ENCODE measurements at regions not wholly inside any gene's neighbourhood (a gene's known extent, or its start where the extent isn't known, plus 50 kb on each side); places are given as distances from the start of the nearest gene placed in this dataset.

DNA sequence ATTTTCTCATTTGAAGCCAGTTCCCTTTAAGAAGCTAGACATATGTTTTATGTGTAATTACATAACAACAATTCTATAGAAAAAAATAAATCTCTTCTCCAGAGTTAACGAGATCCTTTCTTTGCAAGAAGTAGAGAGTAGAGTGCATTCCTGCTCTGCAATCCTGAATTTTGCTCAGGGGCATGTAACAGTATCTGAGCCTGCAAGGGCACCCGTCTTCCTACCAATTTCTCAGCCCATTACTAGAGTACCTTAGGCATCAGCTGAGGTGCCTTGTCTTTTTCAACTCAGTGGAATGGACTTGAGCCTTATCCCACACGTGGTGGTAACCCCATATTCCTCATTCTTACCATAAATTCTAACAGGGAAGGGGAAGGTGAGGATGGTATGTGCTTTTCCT is 205.9 kb downstream of the IKZF2 start:
- Histone ChIP-seq H3K27ac (ENCODE audit: low read depth, low read length) (no peak overlapping the region), H3F3A (ENCODE audit: insufficient read depth) (no peaks in the 10 kb centered on the region), H3K9ac (ENCODE audit: low read length) (no peak overlapping the region), H3K9me3 (ENCODE audit: insufficient read depth, low read length) (no peaks in the 10 kb centered on the region), H3K4me3 (ENCODE audit: insufficient read depth, low read length, poor library complexity, severe bottlenecking) (no peak overlapping the region), H3K9me2 (replicated peaks; ENCODE audit: insufficient read depth, low read length) (no peaks in the 10 kb centered on the region), H3K79me2 (ENCODE audit: insufficient read depth, low read length) (no peaks in the 10 kb centered on the region), H3K4me2 (ENCODE audit: low read depth, low read length, poor library complexity, severe bottlenecking) (no peak overlapping the region), H3K27me3 (ENCODE audit: low read length) (no peaks in the 10 kb centered on the region), H2AFZ (ENCODE audit: low read depth, low read length, severe bottlenecking) (no peak overlapping the region), H4K20me1 (ENCODE audit: low read depth, low read length) (no peaks in the 10 kb centered on the region), H3K36me3 (ENCODE audit: low read length) (no peaks in the 10 kb centered on the region)
- no peak for TF ChIP-seq EZH2phosphoT487 (conservative IDR thresholded peaks at IDR 0.05; ENCODE audit: low read length)
- TF ChIP-seq, protein P1, sequence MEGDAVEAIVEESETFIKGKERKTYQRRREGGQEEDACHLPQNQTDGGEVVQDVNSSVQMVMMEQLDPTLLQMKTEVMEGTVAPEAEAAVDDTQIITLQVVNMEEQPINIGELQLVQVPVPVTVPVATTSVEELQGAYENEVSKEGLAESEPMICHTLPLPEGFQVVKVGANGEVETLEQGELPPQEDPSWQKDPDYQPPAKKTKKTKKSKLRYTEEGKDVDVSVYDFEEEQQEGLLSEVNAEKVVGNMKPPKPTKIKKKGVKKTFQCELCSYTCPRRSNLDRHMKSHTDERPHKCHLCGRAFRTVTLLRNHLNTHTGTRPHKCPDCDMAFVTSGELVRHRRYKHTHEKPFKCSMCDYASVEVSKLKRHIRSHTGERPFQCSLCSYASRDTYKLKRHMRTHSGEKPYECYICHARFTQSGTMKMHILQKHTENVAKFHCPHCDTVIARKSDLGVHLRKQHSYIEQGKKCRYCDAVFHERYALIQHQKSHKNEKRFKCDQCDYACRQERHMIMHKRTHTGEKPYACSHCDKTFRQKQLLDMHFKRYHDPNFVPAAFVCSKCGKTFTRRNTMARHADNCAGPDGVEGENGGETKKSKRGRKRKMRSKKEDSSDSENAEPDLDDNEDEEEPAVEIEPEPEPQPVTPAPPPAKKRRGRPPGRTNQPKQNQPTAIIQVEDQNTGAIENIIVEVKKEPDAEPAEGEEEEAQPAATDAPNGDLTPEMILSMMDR (IDR thresholded peaks at IDR 0.05; ENCODE audit: insufficient read depth, low read length, poor library complexity, severe bottlenecking), result no peak

DNA sequence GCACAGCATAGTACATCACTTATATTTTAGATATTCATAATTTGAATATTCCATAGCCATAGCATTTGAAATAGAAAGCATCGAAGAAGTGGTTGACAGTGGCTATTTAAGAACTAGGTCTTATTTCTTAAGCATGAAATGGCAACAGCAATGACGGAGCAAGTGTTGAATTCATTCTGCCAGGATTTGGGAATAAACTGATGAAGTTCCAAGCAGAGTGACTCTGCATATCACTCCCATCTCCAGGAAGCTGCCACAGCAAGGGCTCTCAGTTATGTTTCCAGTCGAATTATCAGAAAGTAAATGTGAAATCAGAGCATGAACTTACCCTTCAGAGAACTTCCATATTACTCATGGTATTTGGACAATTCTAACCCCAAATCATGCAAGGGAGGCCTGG is 208.1 kb downstream of the IKZF2 start:
- H4K20me1 ChIP-seq (ENCODE audit: low read depth, low read length), result no peaks in the 10 kb centered on the region
- no peak overlapping the region for H2AFZ ChIP-seq (ENCODE audit: low read depth, low read length, severe bottlenecking)
- H3K79me2 ChIP-seq (ENCODE audit: insufficient read depth, low read length), result no peaks in the 10 kb centered on the region
- no peaks in the 10 kb centered on the region for H3K36me3 ChIP-seq (ENCODE audit: low read length)
- H3K9ac ChIP-seq (ENCODE audit: low read length), result no peak overlapping the region
- no peaks in the 10 kb centered on the region for H3F3A ChIP-seq (ENCODE audit: insufficient read depth)
- no peak overlapping the region for H3K4me3 ChIP-seq (ENCODE audit: insufficient read depth, low read length, poor library complexity, severe bottlenecking)
- TF ChIP-seq EZH2phosphoT487 (conservative IDR thresholded peaks at IDR 0.05; ENCODE audit: low read length), result no peak
- TF ChIP-seq, protein P1 (IDR thresholded peaks at IDR 0.05; ENCODE audit: insufficient read depth, low read length, poor library complexity, severe bottlenecking), result no peak
- H3K9me3 ChIP-seq (ENCODE audit: insufficient read depth, low read length), result no peaks in the 10 kb centered on the region
- H3K4me2 ChIP-seq (ENCODE audit: low read depth, low read length, poor library complexity, severe bottlenecking), result no peak overlapping the region
- no peaks in the 10 kb centered on the region for H3K27me3 ChIP-seq (ENCODE audit: low read length)
- no peaks in the 10 kb centered on the region for H3K9me2 ChIP-seq (replicated peaks; ENCODE audit: insufficient read depth, low read length)
- H3K27ac ChIP-seq (ENCODE audit: low read depth, low read length), result no peak overlapping the region

DNA sequence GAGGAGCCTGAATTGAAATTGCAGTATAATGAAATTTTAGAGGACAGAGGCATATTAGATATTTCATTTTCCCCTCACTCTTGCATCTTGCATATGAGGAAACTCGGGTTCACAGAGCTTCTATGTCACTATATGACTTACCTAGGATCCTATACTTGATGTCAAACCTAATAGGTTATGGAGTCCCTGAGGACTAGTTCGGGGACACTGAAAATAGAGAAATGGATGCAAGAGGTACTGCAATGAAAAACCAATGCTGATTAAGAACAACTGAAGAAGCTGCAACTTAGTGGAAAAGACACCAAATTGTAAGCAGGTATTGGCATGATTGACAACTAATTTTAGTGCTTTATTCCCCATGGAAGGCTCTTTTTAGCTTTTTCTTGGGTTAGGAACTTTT is 210.1 kb downstream of the IKZF2 start:
- Histone ChIP-seq H4K20me1 (ENCODE audit: low read depth, low read length) (no peaks in the 10 kb centered on the region), H3K36me3 (ENCODE audit: low read length) (no peaks in the 10 kb centered on the region), H2AFZ (ENCODE audit: low read depth, low read length, severe bottlenecking) (no peak overlapping the region), H3K9me3 (ENCODE audit: insufficient read depth, low read length) (no peaks in the 10 kb centered on the region), H3K27ac (ENCODE audit: low read depth, low read length) (no peak overlapping the region), H3K4me3 (ENCODE audit: insufficient read depth, low read length, poor library complexity, severe bottlenecking) (no peak overlapping the region), H3K27me3 (ENCODE audit: low read length) (no peaks in the 10 kb centered on the region), H3K79me2 (ENCODE audit: insufficient read depth, low read length) (no peaks in the 10 kb centered on the region), H3K9me2 (replicated peaks; ENCODE audit: insufficient read depth, low read length) (no peaks in the 10 kb centered on the region), H3K9ac (ENCODE audit: low read length) (no peak overlapping the region), H3F3A (ENCODE audit: insufficient read depth) (no peaks in the 10 kb centered on the region), H3K4me2 (ENCODE audit: low read depth, low read length, poor library complexity, severe bottlenecking) (no peak overlapping the region)
- TF ChIP-seq, protein P1 (IDR thresholded peaks at IDR 0.05; ENCODE audit: insufficient read depth, low read length, poor library complexity, severe bottlenecking), result no peak
- TF ChIP-seq EZH2phosphoT487 (conservative IDR thresholded peaks at IDR 0.05; ENCODE audit: low read length), result no peak
